GM19035 (cell line): ENCODE measurements at regions not wholly inside any gene's neighbourhood (a gene's known extent, or its start where the extent isn't known, plus 50 kb on each side); places are given as distances from the start of the nearest gene placed in this dataset.

ENCODE experiments used
- ATAC-seq: cut with Tn5 transposase; IDR thresholded peaks from one replicate; pipeline ENCODE4 v1.9.1; 2021; ENCODE audit not compliant: unreplicated experiment

GRCh38 chr2:158049129-158049855, 52.4 kb upstream of the UPP2 start:
- ATAC-seq: no peak

DNA sequence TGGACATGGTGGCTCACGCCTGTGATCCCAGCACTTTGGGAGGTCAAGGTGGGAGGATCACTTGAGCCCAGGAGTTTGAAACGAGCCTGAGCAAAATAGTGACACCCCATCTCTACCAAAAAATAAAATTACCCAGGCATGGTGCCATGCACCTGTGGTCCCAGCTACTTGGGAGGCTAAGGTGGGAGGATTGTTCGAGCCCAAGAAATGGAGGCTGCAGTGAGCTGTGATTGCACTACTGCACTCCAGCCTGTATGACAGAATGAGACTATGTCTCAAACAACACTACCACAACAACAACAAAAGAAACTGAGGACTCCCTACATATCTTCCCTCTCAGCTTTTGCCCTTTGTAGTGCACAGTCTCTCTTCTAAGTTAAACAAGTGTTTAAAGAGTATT, 53.3 kb upstream of the UPP2 start:
- ATAC-seq: no peak

DNA sequence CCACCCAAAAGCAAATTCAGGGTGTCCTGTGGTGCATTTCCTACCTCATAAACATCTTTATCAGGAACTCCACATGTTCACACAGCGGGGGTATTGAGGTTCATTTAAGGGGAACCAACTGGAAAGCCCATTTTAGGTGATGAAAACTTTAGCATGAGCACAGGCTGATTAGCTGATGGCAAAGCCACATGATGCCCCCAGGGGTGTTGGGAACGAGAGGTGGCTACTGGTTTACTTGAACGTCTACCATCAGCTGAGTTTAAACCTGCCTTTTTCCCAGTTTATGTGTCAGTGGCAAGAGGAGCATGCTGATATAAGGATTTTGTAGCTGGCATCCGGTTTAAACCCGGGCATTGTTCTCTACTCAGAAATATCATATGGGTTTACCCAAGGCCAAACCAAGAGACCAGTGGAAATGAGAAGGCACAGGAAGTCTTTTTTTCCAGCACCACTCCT, 54.5 kb upstream of the UPP2 start:
- no peak for ATAC-seq

DNA sequence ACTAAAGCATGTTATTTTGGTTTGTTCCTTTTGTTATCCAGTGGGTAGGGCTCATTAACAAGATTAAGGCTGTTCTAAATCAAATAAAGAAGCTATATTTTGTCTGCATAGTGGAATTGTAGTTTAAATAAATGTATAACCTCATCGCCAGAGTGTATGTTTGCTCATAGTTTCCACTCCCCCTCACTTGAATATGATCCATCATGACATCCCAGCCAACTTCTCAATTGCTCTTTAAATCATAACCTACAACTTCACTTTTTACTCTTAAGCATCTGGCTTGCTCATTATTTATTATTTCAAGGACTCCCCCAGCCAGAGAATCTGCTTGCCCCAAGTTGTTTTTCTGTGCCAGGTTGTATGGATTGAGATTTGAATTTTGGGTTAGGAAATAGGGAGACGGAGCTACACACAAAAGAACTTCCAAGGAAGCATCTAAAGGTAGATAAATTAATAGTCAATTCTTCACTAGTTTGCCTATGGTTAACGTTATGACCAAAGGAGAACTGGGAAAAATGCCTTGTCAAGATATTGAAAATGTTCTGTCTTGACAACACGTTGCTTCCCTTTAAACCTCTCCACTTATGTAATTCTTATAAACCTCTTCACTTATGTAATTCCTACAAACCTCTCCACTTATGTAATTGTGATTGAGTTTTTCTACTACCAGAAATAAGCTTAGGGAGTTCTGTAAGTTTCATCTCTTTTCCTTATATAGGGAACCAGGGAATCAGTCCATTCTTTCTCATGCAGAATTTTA, 55.4 kb upstream of the UPP2 start:
- ATAC-seq: no peak

GRCh38 chr2:158045362-158045761, 56.3 kb upstream of the UPP2 start:
- no peak for ATAC-seq

DNA sequence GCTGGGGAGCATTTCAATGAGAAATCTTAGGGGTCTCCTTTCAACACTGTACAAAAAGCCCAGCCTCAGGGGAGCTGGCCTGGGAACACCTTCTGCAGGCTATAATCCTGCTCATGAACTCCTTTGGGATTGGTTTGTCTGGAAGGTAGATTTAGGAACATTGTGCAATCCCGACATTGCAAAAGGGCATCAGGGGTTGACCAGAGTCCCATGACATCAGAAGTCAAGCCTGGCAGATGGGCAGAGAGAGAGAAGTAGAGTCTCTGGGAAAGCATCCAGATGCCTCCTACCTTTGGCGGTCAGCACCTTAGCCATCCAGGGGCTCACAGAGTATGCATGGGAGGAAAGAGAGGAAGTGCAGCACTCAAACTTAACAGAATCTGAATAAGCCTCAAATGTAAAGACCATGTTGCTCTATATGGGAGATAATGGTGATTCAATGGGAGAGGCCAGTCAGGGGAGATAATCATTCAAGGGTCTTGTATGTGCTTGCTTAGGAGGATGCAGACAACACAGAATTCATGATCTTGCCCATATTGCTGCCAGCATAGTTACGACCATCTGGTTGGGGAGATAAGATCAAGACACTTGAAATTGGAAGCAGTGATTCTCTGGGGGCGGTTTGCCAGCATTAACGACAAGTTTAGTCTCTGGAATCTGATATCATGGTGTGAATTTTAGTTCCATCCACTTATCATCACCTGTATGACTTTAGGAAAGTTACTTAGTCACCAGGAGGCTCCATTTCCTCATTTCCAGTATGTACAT, 58.3 kb upstream of the UPP2 start:
- no peak for ATAC-seq

DNA sequence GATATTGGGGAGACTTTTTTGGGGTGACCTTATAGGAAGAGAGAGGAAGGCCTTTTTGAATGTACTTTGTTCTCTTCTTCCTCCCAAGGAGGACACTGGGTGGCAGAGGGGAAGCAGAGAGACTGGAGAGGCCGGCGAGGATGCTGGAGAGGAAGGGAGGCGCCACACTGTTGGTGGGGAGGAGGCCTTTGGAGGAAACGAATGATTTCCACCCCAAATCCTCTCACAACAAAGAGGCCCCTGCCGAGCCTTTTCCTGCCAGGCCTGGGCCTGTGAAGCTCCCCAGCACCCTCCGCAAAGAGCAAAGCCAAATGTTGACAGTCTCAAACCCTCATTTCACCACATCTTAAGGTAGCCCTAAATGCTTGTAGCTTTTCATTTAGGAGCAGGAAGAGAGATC, 59.0 kb upstream of the UPP2 start:
- no peak for ATAC-seq

GRCh38 chr2:158042245-158042644, 59.4 kb upstream of the UPP2 start:
- no peak for ATAC-seq

GRCh38 chr2:158041400-158041799, 60.3 kb upstream of the UPP2 start:
- ATAC-seq: no peak

- no peak for ATAC-seq
Observed at GRCh38 chr2:158038901-158039300, 62.8 kb upstream of the UPP2 start.

DNA sequence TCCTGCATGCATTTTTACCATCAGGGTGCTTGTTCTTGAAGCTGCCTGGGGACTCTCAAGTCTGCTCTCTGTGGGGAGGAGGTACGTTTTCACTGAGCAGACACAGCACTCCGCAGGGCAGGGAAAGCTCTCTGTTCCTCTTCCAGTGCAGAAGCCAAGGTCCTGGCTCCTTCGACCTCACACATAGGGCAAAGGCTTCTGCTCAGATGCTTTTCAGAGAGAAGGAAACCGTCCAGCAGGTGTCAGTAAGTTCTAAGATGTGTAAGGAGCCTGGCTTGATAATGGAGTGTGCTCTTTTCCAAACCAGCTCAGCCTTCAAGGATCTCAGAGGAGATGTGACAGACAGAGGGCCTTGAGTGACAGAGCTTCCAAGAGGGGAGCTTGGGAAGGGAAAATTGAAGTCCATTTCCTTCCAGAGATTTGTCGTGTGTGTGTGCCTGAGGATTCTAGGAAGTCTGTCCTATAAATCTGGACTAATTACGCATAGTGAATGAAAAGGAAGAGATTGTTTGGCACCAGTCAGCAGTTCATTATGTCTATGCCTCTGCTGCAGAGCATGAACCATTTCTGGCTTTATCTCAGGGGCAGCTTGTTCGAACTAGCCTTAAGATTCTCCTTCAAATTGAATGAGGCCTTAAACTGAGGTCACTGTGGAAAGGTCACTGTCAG, 67.3 kb upstream of the UPP2 start:
- peak; percentile 71 for ATAC-seq

- ATAC-seq: no peak
Observed at GRCh38 chr2:158031371-158031770, 70.3 kb upstream of the UPP2 start.

DNA sequence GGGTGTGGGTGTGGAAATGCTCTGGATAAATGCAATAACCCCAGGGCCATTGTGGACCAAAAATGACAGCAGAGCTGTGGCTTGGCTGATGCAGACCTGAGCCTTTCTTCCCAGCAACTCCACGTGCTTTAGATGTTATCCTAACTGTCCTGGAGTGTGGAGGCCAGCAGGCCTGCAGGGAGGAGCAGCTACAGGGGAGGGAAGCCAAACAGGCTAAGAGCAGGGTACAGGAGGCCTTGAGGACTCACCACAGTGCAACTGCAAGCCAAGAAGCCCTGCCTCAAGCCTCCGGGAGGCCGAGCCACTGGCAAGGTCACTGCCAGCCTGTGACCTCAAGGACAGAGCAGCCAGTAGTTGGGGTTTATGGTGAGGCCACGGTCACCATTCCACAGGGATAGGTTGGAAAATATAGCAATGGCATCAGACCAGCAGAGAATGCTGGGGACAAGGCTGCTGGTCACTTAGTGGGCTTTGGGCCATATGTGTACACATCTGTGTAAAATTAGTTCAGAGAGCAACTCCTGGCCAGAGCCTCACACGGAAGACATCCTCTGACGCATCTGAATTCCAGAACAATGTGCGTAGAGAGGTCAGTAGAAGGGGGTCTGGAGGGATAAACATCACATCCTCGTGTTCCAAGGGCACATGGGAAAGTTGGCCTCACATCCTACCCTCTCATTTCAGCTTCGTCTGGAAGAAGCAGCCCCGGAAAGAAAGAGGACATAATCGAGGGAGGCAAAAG, 76.2 kb upstream of the UPP2 start:
- ATAC-seq: no peak

DNA sequence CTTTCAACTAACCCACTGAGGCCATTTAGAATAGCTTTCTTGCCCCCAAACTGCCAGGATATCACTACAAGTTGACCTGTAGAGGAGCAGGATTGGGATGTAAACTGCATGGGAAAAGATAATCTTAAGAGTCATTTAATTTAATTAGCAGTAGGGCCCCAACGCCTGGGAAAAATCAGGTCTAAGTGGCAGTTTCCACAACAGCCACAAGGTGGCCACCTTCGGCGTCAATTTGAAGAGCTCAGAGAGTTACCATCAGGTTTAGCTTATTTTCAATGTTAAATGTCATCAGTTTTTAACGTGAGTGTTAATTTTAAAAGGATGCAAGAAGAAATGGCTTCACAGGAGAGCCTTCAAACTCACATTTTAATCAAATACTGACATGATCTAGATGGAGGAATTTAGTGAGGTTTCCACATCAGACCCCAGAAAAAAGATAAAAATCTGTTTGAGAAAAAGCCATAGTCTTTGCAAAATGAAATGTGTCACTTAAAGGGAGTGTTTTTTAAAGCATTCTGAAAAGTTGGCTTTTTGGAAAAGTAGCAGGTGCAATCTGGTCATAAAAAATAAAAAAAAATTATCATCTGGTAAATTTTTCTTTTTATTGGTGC, 77.3 kb upstream of the UPP2 start:
- ATAC-seq: no peak

DNA sequence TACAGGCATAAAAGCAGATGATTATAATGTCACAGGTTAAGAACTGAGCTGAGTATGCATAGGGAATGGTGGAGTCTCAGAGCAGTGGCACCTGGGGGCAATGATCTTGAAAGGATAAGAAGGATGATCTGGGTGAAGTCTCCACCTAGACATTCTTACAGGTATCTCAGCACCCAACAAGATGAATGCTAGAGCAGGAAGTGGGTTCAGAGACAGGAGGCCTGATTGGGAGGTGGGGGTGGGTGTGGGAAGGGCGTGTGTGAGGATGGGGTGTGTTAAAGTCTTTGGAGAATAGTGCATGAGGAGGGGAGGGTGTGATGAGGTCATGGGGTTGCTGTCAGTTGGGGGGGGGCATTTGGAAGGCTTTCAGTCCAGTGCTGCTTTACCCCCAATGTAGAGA, 78.8 kb upstream of the UPP2 start:
- ATAC-seq: no peak

DNA sequence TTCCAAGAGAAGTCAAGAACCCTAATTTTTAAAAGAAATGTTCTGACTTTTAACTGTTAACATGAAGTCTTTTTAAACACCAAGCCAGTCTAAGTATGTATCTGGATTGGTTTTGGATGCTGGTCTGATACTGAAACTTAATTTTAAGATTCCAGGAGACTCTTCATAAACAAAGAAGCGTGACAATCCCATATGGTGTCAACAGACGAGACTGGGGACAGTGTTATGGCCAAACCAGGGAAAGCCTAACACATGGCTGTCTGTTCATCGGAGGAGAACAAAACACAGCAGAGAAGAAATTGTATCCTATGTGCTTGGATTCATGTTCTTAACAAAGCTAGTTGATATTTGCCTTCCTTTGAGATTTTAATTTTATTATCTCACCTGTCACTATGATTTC, 80.5 kb upstream of the UPP2 start:
- ATAC-seq: no peak

GRCh38 chr2:158015428-158016076, 86.1 kb upstream of the UPP2 start:
- ATAC-seq: no peak

DNA sequence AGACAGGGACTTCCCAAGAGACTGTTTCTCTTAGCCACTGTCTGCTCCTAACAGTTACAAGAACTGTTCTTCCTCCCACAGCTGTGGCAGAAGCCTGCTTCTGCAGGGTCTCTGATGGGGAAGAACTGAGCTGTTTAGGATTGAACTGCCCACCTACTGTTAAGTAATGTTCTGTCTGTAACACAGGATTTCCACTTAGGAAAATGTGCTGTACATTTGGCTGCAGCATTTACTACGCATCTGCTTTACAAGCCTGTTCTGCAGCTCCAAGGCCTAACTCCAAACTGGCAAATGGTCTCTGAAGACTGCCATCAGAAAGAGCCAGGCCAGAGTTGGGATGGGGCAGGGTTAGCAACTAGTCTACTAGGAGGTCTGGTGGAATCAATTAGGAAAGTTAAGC, 87.8 kb upstream of the UPP2 start:
- no peak for ATAC-seq

DNA sequence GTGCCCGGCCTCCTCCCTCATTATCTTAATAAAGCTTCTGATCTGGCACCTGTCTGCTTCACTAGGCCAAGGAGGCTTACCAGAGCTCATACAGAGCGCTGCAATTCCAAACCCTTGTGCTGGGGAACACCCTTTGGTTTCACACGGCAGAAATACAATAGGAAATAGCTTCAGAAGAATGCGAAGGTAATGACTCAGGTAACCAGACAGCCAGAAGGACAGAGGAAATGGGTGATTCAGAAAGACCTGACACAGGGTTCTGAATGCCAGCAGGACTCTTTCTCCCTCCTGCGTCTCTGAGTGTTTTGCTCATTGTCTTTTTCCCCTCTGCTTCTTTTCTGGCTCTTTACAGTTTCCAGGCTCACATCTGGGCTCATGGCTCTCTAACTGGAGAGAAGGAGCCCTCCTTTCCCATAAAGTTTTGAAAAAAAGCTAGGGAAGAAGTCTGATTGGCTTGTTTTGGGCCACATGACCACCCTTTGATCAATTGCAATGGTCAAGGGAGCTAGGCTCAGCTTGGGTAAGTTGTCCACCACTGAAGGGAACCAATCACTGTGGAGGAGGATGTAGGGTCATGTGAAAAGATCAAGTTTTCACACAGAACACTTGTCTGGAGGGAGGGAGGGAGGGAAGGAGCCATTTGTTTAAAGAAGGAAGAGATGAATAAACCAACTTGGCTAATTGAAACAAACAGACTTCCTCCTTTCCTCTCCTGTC, 90.5 kb upstream of the UPP2 start:
- no peak for ATAC-seq
